Neuronal stem cell (in vitro differentiated cells): ENCODE measurements at regions not wholly inside any gene's neighbourhood (a gene's known extent, or its start where the extent isn't known, plus 50 kb on each side); places are given as distances from the start of the nearest gene placed in this dataset.

ENCODE experiments used
- DNase-seq: peaks from one replicate; pipeline ENCODE4 v3.0.0-alpha.2; 2013; ENCODE audit warnings: low spot score
- H2AFZ ChIP-seq: one replicate; pipeline ENCODE4 v1.6.1; 2013; ENCODE audit warnings: mild to moderate bottlenecking, low read length, inconsistent platforms
- H2AK5ac ChIP-seq: 2 replicates; pipeline ENCODE4 v1.6.1; 2013; ENCODE audit warnings: low read depth, mild to moderate bottlenecking, inconsistent platforms, low read length, moderate library complexity, mixed read lengths
- H2BK120ac ChIP-seq: 2 replicates; pipeline ENCODE4 v1.6.1; 2013; ENCODE audit warnings: low read depth, mild to moderate bottlenecking, inconsistent platforms, low read length, moderate library complexity, mixed read lengths
- H2BK12ac ChIP-seq: one replicate; pipeline ENCODE4 v1.6.1; 2013; ENCODE audit warnings: low read length, inconsistent platforms
- H2BK15ac ChIP-seq: 2 replicates; pipeline ENCODE4 v1.6.1; 2013; ENCODE audit warnings: mild to moderate bottlenecking, low read length, inconsistent platforms, mixed read lengths
- H2BK5ac ChIP-seq: one replicate; pipeline ENCODE4 v1.6.1; 2013; ENCODE audit warnings: inconsistent platforms, mild to moderate bottlenecking, low read length, moderate library complexity
- H3K14ac ChIP-seq: one replicate; pipeline ENCODE4 v1.6.1; 2013; ENCODE audit warnings: low read length, inconsistent platforms
- H3K18ac ChIP-seq: 2 replicates; pipeline ENCODE4 v1.6.1; 2013; ENCODE audit warnings: low read length, inconsistent platforms
- H3K23ac ChIP-seq: 2 replicates; pipeline ENCODE4 v1.6.1; 2013; ENCODE audit warnings: low read depth, mild to moderate bottlenecking, mixed read lengths, low read length, inconsistent platforms; ENCODE audit not compliant: poor library complexity
- H3K27ac ChIP-seq: replicated peaks from 3 replicates; pipeline ENCODE4 v1.5.1; 2013; ENCODE audit warnings: low read length, inconsistent platforms
- H3K27me3 ChIP-seq, 3 experiments: 2 replicates each; pipeline ENCODE4 v1.6.1; 2013; ENCODE audit warnings: low read length in 3 of 3, mild to moderate bottlenecking in 2 of 3, inconsistent platforms in 1 of 3, low read depth in 1 of 3, mixed read lengths in 1 of 3, moderate library complexity in 1 of 3; ENCODE audit not compliant: control insufficient read depth in 3 of 3, insufficient read depth in 3 of 3
- H3K36me3 ChIP-seq, 2 donors: replicated peaks in 1 of 2; 2 replicates each; pipeline ENCODE4 v1.6.1; 2013; ENCODE audit warnings: low read length in 2 of 2; ENCODE audit not compliant: control insufficient read depth in 2 of 2, insufficient read depth in 2 of 2
- H3K4ac ChIP-seq: 2 replicates; pipeline ENCODE4 v1.6.1; 2013; ENCODE audit warnings: inconsistent platforms, mild to moderate bottlenecking, low read length, moderate library complexity
- H3K4me1 ChIP-seq, 2 donors: 1 replicate in 1 of 2; 2 replicates in 1 of 2; pipeline ENCODE4 v1.6.1; 2013; ENCODE audit warnings: low read length in 2 of 2, low read depth in 1 of 2; ENCODE audit not compliant: control insufficient read depth in 2 of 2, insufficient read depth in 1 of 2
- H3K4me2 ChIP-seq: one replicate; pipeline ENCODE4 v1.6.1; 2013; ENCODE audit warnings: mild to moderate bottlenecking, low read length, inconsistent platforms; ENCODE audit not compliant: insufficient read depth, poor library complexity, severe bottlenecking
- H3K4me3 ChIP-seq, 2 donors: 2 replicates each; pipeline ENCODE4 v1.5.1; 2013; ENCODE audit warnings: low read length in 2 of 2, mild to moderate bottlenecking in 2 of 2, inconsistent platforms in 1 of 2, moderate library complexity in 1 of 2
- H3K79me1 ChIP-seq: one replicate; pipeline ENCODE4 v1.6.1; 2013; ENCODE audit warnings: low read depth, mild to moderate bottlenecking, inconsistent platforms, low read length, moderate library complexity
- H3K9ac ChIP-seq: one replicate; pipeline ENCODE4 v1.6.1; 2013; ENCODE audit warnings: mild to moderate bottlenecking, low read depth, low read length, inconsistent platforms; ENCODE audit not compliant: poor library complexity
- H3K9me3 ChIP-seq, 2 donors: replicated peaks in 1 of 2; 2 replicates each; pipeline versions ENCODE3 to v1.6.1; 2013; ENCODE audit warnings: low read length in 2 of 2, mild to moderate bottlenecking in 2 of 2, inconsistent platforms in 1 of 2, low read depth in 1 of 2, mixed read lengths in 1 of 2, moderate library complexity in 1 of 2; ENCODE audit not compliant: control insufficient read depth in 2 of 2, insufficient read depth in 1 of 2
- H4K8ac ChIP-seq: one replicate; pipeline ENCODE4 v1.6.1; 2013; ENCODE audit warnings: low read depth, mild to moderate bottlenecking, inconsistent platforms, low read length, moderate library complexity
- H4K91ac ChIP-seq: one replicate; pipeline ENCODE4 v1.6.1; 2013; ENCODE audit warnings: low read length, low read depth, mild to moderate bottlenecking, inconsistent platforms; ENCODE audit not compliant: poor library complexity
- WGBS, 2 donors: extraction: QIAGEN DNeasy Blood & Tissue Kit; methylation state at CpG; one replicate each; pipeline ENCODE4 v1.1.7; 2013; ENCODE audit warnings: missing lambda C conversion rate in 2 of 2, mixed read lengths in 1 of 2; ENCODE audit not compliant: insufficient read length in 2 of 2, insufficient replicate concordance in 1 of 2; ENCODE audit errors: extremely low coverage in 2 of 2; 5-methylcytosine and 5-hydroxymethylcytosine counted together

- no peak overlapping the region for H3K27ac ChIP-seq
- no CpG with 5 or more reads among the region's 4 CpGs for WGBS, 2 donors
- H3K9me3 ChIP-seq, result no peaks in the 10 kb centered on the region
- H2BK12ac ChIP-seq, result no peak overlapping the region
- H2AK5ac ChIP-seq, result no peak overlapping the region
- no peak overlapping the region for H3K4me3 ChIP-seq
- no peak overlapping the region for H2BK5ac ChIP-seq
- no peak overlapping the region for H3K23ac ChIP-seq
- no peak overlapping the region for H2BK120ac ChIP-seq
- no peak overlapping the region for H2AFZ ChIP-seq
- H3K79me1 ChIP-seq, result no peaks in the 10 kb centered on the region
- H2BK15ac ChIP-seq, result no peak overlapping the region
- no peak overlapping the region for H4K8ac ChIP-seq
- H3K4ac ChIP-seq, result no peak overlapping the region
- no peak overlapping the region for H3K9ac ChIP-seq
- no peak overlapping the region for H3K14ac ChIP-seq
- H3K18ac ChIP-seq, result no peak overlapping the region
- H3K36me3 ChIP-seq, result no peaks in the 10 kb centered on the region
- H3K4me2 ChIP-seq, result no peak overlapping the region
- no peak for DNase-seq
- no peaks in the 10 kb centered on the region for H3K4me1 ChIP-seq
- no peaks in the 10 kb centered on the region for H3K27me3 ChIP-seq
- H4K91ac ChIP-seq, result no peak overlapping the region
Observed at GRCh38 chr2:2448178-2448577, 117.1 kb upstream of the MYT1L start.

GRCh38 chr2:2422621-2423020 lies 91.5 kb upstream of the MYT1L start:
- Histone ChIP-seq H3K14ac (no peak overlapping the region), H3K9me3 (no peaks in the 10 kb centered on the region), H4K91ac (no peak overlapping the region), H2AK5ac (no peak overlapping the region), H3K18ac (no peak overlapping the region), H2BK15ac (no peak overlapping the region), H4K8ac (no peak overlapping the region), H3K79me1 (no peaks in the 10 kb centered on the region), H2BK12ac (no peak overlapping the region), H3K9ac (no peak overlapping the region), H2BK120ac (no peak overlapping the region), H3K4ac (no peak overlapping the region), H3K4me2 (no peak overlapping the region), H3K23ac (no peak overlapping the region), H3K4me3 (no peak overlapping the region), H3K27ac (no peak overlapping the region), H2BK5ac (no peak overlapping the region), H3K36me3 (no peaks in the 10 kb centered on the region), H3K4me1 (no peaks in the 10 kb centered on the region), H3K27me3 (no peaks in the 10 kb centered on the region), H2AFZ (no peak overlapping the region)
- DNase-seq, result no peak
- WGBS, 2 donors, result no CpG with 5 or more reads among the region's 5 CpGs

- no peak overlapping the region for H3K27ac ChIP-seq
- no peak overlapping the region for H2AK5ac ChIP-seq
- no peak overlapping the region for H3K14ac ChIP-seq
- H3K23ac ChIP-seq, result no peak overlapping the region
- no peak overlapping the region for H2BK120ac ChIP-seq
- no peak overlapping the region for H3K4me2 ChIP-seq
- H4K8ac ChIP-seq, result no peak overlapping the region
- no peaks in the 10 kb centered on the region for H3K36me3 ChIP-seq
- no peak overlapping the region for H2BK12ac ChIP-seq
- no peaks in the 10 kb centered on the region for H3K4me1 ChIP-seq
- H4K91ac ChIP-seq, result no peak overlapping the region
- H3K4ac ChIP-seq, result no peak overlapping the region
- H3K18ac ChIP-seq, result no peak overlapping the region
- WGBS, 2 donors, result no CpG with 5 or more reads among the region's 2 CpGs
- no peaks in the 10 kb centered on the region for H3K9me3 ChIP-seq
- DNase-seq, result no peak
- H3K79me1 ChIP-seq, result no peaks in the 10 kb centered on the region
- H3K4me3 ChIP-seq, result no peak overlapping the region
- H2AFZ ChIP-seq, result no peak overlapping the region
- no peak overlapping the region for H2BK15ac ChIP-seq
- H2BK5ac ChIP-seq, result no peak overlapping the region
- H3K9ac ChIP-seq, result no peak overlapping the region
- no peaks in the 10 kb centered on the region for H3K27me3 ChIP-seq
Observed at GRCh38 chr2:2413525-2413924, 82.5 kb upstream of the MYT1L start.

- no peak overlapping the region for H3K23ac ChIP-seq
- H2BK5ac ChIP-seq, result no peak overlapping the region
- H3K27me3 ChIP-seq, result no peaks in the 10 kb centered on the region
- no peak overlapping the region for H2BK12ac ChIP-seq
- peaks cover 0 to 2% of the 10 kb centered on the region in 2 donors for H3K9me3 ChIP-seq
- no peak overlapping the region for H4K8ac ChIP-seq
- H3K9ac ChIP-seq, result no peak overlapping the region
- H3K36me3 ChIP-seq, result no peaks in the 10 kb centered on the region
- no peak overlapping the region for H3K18ac ChIP-seq
- H2BK15ac ChIP-seq, result no peak overlapping the region
- H2AK5ac ChIP-seq, result no peak overlapping the region
- no peaks in the 10 kb centered on the region for H3K79me1 ChIP-seq
- no peak overlapping the region for H3K4me3 ChIP-seq
- no peak overlapping the region for H3K4me2 ChIP-seq
- H3K14ac ChIP-seq, result no peak overlapping the region
- no CpG with 5 or more reads among the region's 10 CpGs for WGBS, 2 donors
- no peak for DNase-seq
- H2AFZ ChIP-seq, result no peak overlapping the region
- no peak overlapping the region for H2BK120ac ChIP-seq
- no peak overlapping the region for H3K27ac ChIP-seq
- no peak overlapping the region for H4K91ac ChIP-seq
- H3K4me1 ChIP-seq, result no peaks in the 10 kb centered on the region
- H3K4ac ChIP-seq, result no peak overlapping the region
Observed at GRCh38 chr2:2410987-2411386, 79.9 kb upstream of the MYT1L start.
